ENCODE measurements at regions not wholly inside any gene's neighbourhood (a gene's known extent, or its start where the extent isn't known, plus 50 kb on each side); places are given as distances from the start of the nearest gene placed in this dataset.

GRCh38 chr2:149986861-149987260 lies 399.3 kb upstream of the MMADHC start:
- no peak for TF ChIP-seq TAF1 (IDR thresholded peaks at IDR 0.05; ENCODE audit: borderline replicate concordance, low read depth, low read length)
- no peak for TF ChIP-seq POLR2A (IDR thresholded peaks at IDR 0.05; ENCODE audit: low read depth, low read length)
- TF ChIP-seq POLR2AphosphoS5 (IDR thresholded peaks at IDR 0.05; ENCODE audit: low read depth, low read length) = no peak
